Liver (tissue), 3 donors: ENCODE measurements at regions not wholly inside any gene's neighbourhood (a gene's known extent, or its start where the extent isn't known, plus 50 kb on each side); places are given as distances from the start of the nearest gene placed in this dataset.

Source experiments
- ATF3 ChIP-seq: IDR thresholded peaks from 2 replicates; pipeline ENCODE4 v1.6.1; 2016; ENCODE audit warnings: antibody characterized with exemption
- CTCF ChIP-seq: fragments of 150-350 bp; IDR thresholded peaks from 2 replicates; pipeline ENCODE4 v1.5.1; 2017; ENCODE audit warnings: improper control_type of control experiment, low read depth, low read length; ENCODE audit not compliant: missing input control
- FOXA2 ChIP-seq: IDR thresholded peaks from 2 replicates; pipeline ENCODE4 v1.6.1; 2016; ENCODE audit warnings: antibody characterized with exemption
- HNF4G ChIP-seq: IDR thresholded peaks from 2 replicates; pipeline ENCODE4 v1.6.1; 2016; ENCODE audit warnings: antibody characterized with exemption
- MAX ChIP-seq: IDR thresholded peaks from 2 replicates; pipeline ENCODE4 v1.6.1; 2016; ENCODE audit warnings: antibody characterized with exemption
- NR2F2 ChIP-seq: IDR thresholded peaks from 2 replicates; pipeline ENCODE4 v1.6.1; 2016; ENCODE audit warnings: antibody characterized with exemption
- REST ChIP-seq: IDR thresholded peaks from 2 replicates; pipeline ENCODE4 v1.6.1; 2016; ENCODE audit warnings: antibody characterized with exemption, mild to moderate bottlenecking
- TAF1 ChIP-seq: conservative IDR thresholded peaks from 2 replicates; pipeline ENCODE4 v1.6.1; 2016; ENCODE audit warnings: antibody characterized with exemption, mild to moderate bottlenecking
- YY1 ChIP-seq: IDR thresholded peaks from 2 replicates; pipeline ENCODE4 v1.6.1; 2016; ENCODE audit warnings: antibody characterized with exemption, mild to moderate bottlenecking
- donor health status: healthy.
- donor health status: healthy.

GRCh38 chr3:127366383-127366782, 78.5 kb upstream of the PRR20G start:
- no peak for TF ChIP-seq CTCF
- TF ChIP-seq MAX, result no peak
- TF ChIP-seq ATF3, result no peak
- no peak for TF ChIP-seq NR2F2
- TF ChIP-seq FOXA2, result no peak
- no peak for TF ChIP-seq TAF1
- TF ChIP-seq YY1, result no peak
- no peak for TF ChIP-seq REST
- TF ChIP-seq HNF4G, result no peak
